Smooth muscle cell (in vitro differentiated cells): ENCODE measurements at regions not wholly inside any gene's neighbourhood (a gene's known extent, or its start where the extent isn't known, plus 50 kb on each side); places are given as distances from the start of the nearest gene placed in this dataset.

Experiments used
- DNase-seq: peaks from one replicate; lab custom pipeline; 2025; ENCODE audit not compliant: unreplicated experiment; lab: John Stamatoyannopoulos, UW
- H2AFZ ChIP-seq: fragments of 200-600 bp; sonication (generic); 2 replicates; pipeline ENCODE4 v1.6.0; 2016; ENCODE audit warnings: antibody characterized with exemption, low read depth, mild to moderate bottlenecking
- H3F3A ChIP-seq: fragments of 200-600 bp; sonication (generic); 2 replicates; pipeline ENCODE4 v1.6.0; 2017; ENCODE audit warnings: antibody characterized with exemption, low read depth
- H3K27ac ChIP-seq: fragments of 200-600 bp; sonication (generic); 2 replicates; pipeline ENCODE4 v1.5.1; 2016; ENCODE audit warnings: low read depth, mild to moderate bottlenecking
- H3K27me3 ChIP-seq: fragments of 200-600 bp; sonication (generic); 2 replicates; pipeline ENCODE4 v1.6.1; 2016; ENCODE audit warnings: low read depth, mild to moderate bottlenecking
- H3K36me3 ChIP-seq: fragments of 200-600 bp; sonication (generic); 2 replicates; pipeline ENCODE4 v1.5.1; 2016; ENCODE audit warnings: low read depth
- H3K4me1 ChIP-seq: fragments of 200-600 bp; sonication (generic); 2 replicates; pipeline ENCODE4 v1.5.1; 2016; ENCODE audit warnings: low read depth
- H3K4me2 ChIP-seq: fragments of 200-600 bp; sonication (generic); 2 replicates; pipeline ENCODE4 v1.6.0; 2016; ENCODE audit warnings: mild to moderate bottlenecking
- H3K4me3 ChIP-seq: fragments of 200-600 bp; sonication (generic); 2 replicates; pipeline ENCODE4 v1.5.1; 2016; ENCODE audit warnings: mild to moderate bottlenecking
- H3K79me2 ChIP-seq: fragments of 200-600 bp; sonication (generic); 2 replicates; pipeline ENCODE4 v1.6.0; 2016; ENCODE audit warnings: low read depth, mild to moderate bottlenecking
- H3K9ac ChIP-seq: fragments of 200-600 bp; sonication (generic); 2 replicates; pipeline ENCODE4 v1.6.0; 2016; ENCODE audit warnings: low read depth
- H3K9me3 ChIP-seq: fragments of 200-600 bp; sonication (generic); replicated peaks from 2 replicates; pipeline ENCODE4 v1.5.1; 2016; ENCODE audit warnings: low read depth
- H4K20me1 ChIP-seq: fragments of 200-600 bp; sonication (generic); 2 replicates; pipeline ENCODE4 v1.6.0; 2016; ENCODE audit warnings: low read depth
- WGBS: methylation state at CpG from one replicate; pipeline ENCODE4 v1.1.7; 2016; ENCODE audit warnings: low lambda C conversion rate; 5-methylcytosine and 5-hydroxymethylcytosine counted together
- TF ChIP-seq, protein P1 (sequence below): fragments of 200-600 bp; sonication (generic); IDR thresholded peaks from 2 replicates; pipeline ENCODE4 v1.5.1; 2017; ENCODE audit warnings: borderline replicate concordance, mild to moderate bottlenecking, antibody characterized with exemption; ENCODE audit not compliant: insufficient read depth, poor library complexity, severe bottlenecking

DNA sequence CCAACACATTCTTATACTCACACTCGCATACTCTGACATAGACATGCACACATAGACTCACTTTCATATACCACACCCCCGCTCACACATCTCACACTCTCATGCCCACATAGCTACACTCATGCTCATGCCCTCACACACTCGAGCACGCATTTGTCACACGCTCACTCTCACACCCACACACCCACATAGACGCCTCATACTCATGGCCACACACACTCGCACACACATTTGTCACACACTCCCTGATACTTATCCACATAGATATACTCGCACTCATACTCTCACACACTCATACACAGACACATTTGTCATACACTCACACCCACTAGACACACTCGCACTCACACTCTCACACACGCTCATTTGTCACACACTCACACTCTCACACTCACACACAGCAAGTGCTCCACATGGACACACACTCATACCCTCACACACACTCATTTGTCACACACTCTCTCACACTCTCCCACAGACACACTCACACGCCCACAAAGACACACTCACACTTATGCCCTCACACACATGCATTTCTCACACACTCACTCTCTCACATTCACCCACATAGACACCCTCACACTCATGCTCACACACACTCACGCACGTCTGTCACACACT is 50.9 kb downstream of the TNP1 start:
- Histone ChIP-seq H3K4me1 (no peaks in the 10 kb centered on the region), H3K4me3 (no peak overlapping the region), H3K27ac (no peak overlapping the region), H4K20me1 (no peaks in the 10 kb centered on the region), H3K9ac (no peak overlapping the region), H3K9me3 (no peaks in the 10 kb centered on the region), H3K27me3 (no peaks in the 10 kb centered on the region), H3K79me2 (no peaks in the 10 kb centered on the region), H2AFZ (no peak overlapping the region), H3K4me2 (no peak overlapping the region), H3K36me3 (no peaks in the 10 kb centered on the region), H3F3A (no peaks in the 10 kb centered on the region)
- TF ChIP-seq, protein P1, sequence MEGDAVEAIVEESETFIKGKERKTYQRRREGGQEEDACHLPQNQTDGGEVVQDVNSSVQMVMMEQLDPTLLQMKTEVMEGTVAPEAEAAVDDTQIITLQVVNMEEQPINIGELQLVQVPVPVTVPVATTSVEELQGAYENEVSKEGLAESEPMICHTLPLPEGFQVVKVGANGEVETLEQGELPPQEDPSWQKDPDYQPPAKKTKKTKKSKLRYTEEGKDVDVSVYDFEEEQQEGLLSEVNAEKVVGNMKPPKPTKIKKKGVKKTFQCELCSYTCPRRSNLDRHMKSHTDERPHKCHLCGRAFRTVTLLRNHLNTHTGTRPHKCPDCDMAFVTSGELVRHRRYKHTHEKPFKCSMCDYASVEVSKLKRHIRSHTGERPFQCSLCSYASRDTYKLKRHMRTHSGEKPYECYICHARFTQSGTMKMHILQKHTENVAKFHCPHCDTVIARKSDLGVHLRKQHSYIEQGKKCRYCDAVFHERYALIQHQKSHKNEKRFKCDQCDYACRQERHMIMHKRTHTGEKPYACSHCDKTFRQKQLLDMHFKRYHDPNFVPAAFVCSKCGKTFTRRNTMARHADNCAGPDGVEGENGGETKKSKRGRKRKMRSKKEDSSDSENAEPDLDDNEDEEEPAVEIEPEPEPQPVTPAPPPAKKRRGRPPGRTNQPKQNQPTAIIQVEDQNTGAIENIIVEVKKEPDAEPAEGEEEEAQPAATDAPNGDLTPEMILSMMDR = no peak
- WGBS = 96% methylated on average over 13 of the region's 13 CpGs
- no peak for DNase-seq

DNA sequence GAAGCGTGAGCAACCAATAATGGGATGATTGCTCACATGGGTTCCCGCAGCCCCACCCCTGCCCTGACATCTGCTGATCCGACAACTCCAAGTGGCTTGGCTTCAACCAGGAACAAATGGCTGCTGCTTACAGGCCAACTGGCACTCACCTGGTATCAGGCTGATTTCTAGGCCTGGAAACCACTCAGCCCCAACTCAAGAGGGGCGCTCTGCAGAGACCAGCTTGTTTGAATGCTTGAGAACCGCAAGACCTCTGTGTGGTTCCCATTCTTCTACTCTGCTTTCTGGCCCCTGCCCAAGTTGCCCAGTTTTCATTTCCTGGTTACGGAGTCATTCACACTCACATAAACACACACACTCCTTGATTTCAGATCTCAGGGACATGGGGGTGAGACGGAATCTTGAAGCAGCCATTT is 52.0 kb downstream of the TNP1 start:
- no peak overlapping the region for H2AFZ ChIP-seq
- TF ChIP-seq, protein P1 = no peak
- no peak overlapping the region for H3K4me2 ChIP-seq
- no peaks in the 10 kb centered on the region for H3F3A ChIP-seq
- DNase-seq = no peak
- H3K79me2 ChIP-seq = no peaks in the 10 kb centered on the region
- H3K9ac ChIP-seq = no peak overlapping the region
- no peaks in the 10 kb centered on the region for H4K20me1 ChIP-seq
- no peaks in the 10 kb centered on the region for H3K27me3 ChIP-seq
- no peaks in the 10 kb centered on the region for H3K4me1 ChIP-seq
- no peaks in the 10 kb centered on the region for H3K9me3 ChIP-seq
- H3K36me3 ChIP-seq = no peaks in the 10 kb centered on the region
- no peak overlapping the region for H3K27ac ChIP-seq
- 85% methylated on average over 7 of the region's 7 CpGs for WGBS
- no peak overlapping the region for H3K4me3 ChIP-seq

DNA sequence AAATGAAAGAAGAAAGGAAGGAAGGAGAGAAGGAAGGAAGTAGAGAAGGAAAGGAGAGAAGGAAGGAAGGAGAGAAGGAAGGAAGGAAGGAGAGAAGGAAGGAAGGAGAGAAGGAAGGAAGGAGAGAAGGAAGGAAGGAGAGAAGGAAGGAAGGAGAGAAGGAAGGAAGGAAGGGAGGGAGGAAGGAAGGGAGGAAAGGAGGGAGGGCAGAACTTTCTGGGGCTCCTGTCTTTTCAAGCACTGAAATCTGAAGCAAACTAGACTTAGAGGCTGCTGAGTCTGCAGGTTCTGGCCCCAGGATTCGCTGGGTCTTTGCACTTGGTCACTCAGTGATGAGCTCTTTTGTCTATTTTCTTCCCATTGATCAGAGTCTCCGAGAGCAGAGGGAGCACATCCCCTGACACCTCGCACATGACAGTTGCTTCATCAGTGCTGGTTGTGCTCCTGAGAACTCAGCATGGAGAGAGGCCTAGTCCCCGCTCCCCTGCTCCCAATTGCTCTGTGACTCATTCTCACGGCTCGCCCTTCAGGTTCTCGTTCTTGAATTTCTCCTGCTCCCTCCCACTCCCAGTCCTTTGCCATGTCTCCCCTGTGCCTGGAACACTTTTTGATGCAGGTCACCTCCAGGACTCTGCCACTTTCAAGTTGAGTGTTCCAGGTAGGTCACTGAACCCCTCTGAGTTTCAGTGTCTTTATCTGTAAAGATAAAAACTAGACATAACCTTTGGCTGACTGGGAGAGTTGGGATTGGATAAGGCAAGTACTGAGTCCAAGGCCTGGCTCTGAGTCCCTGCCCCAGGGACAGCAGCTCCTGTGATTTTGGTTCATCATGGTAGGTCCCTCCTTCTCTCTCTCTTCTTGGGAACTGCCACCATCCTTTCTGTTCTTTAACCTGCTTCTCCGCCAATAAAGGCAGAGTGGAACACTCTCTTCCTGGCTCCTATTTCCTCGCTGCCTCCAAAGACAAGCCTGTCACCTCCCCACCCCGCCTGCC is 55.2 kb downstream of the TNP1 start:
- Histone ChIP-seq H4K20me1 (no peaks in the 10 kb centered on the region), H3K36me3 (no peaks in the 10 kb centered on the region), H3K9ac (no peak overlapping the region), H3K27ac (peak overlapping the region; percentile 28), H3K4me2 (no peak overlapping the region), H3K9me3 (no peaks in the 10 kb centered on the region), H2AFZ (peak overlapping the region; percentile 45), H3F3A (peaks cover 7% of the 10 kb centered on the region), H3K79me2 (no peaks in the 10 kb centered on the region), H3K4me3 (no peak overlapping the region), H3K27me3 (no peaks in the 10 kb centered on the region), H3K4me1 (peaks cover 5% of the 10 kb centered on the region)
- TF ChIP-seq, protein P1 = no peak
- 63% methylated on average over 10 of the region's 10 CpGs for WGBS
- DNase-seq = no peak
